ENCODE measurements at regions not wholly inside any gene's neighbourhood (a gene's known extent, or its start where the extent isn't known, plus 50 kb on each side); places are given as distances from the start of the nearest gene placed in this dataset.

DNA sequence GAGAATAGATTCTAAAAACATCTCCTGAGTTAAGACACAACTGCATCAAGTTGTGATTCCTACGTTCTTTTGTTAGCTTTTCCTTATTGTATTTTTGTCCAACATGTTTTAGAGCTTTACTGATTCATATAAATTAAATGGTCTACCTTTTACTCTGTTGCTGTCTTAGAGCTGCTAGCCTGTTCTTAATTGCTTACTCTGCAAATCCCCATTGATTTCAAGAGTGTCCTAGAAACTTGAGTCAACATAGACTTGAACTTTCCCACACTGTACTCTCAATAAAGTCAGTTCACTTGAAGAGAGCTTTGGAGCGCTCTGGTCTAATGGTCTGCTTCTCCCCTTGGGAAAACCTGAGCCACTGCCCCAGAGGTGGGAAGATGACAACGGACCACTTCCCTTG, 343.9 kb downstream of the CCER1 start:
- no peak for DNase-seq
- intact Hi-C loops (cut with DNase I) = no loop called here

DNA sequence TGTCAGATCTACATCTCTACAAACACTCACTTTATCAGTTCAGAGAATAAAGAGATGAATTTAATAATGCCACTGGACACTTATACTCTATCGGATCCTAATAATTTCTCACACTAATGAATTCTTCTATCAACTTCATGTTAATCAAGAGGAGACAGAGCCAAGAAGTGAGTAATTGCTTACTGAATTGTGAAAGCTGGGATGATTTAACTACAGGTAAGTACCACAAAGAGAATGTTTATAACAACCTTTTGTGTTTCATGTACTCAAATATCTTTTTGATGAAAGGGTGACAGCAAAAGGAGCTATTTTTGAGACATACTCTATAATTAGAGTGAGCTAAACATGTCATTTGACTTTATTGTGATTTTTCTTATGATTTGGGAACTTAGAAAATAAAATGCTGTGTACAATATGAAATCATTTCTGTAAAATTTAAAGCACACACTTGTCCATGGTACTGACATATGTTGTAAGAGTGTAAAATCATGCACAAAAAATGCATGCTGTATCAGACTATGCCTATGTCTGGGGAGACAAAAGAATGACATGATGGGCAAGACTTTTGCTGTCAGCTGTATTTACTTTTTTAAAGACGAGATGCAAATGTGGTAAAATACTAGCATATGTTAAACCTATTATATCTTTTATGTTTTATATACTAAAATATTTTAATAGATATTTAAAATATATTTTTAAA, 361.2 kb downstream of the CCER1 start:
- 76% methylated on average over 2 of the region's 2 CpGs for whole genome bisulfite sequencing

More for the DNA sequence above, 343.9 kb downstream of the CCER1 start:
- H3K4me1 ChIP-seq (ENCODE audit: control insufficient read depth, insufficient read depth, low read length) = no peaks in the 10 kb centered on the region
- H3K9me3 ChIP-seq (ENCODE audit: control insufficient read depth, low read length) = no peaks in the 10 kb centered on the region
- 59% methylated on average over 3 of the region's 3 CpGs for WGBS
- no peak overlapping the region for H3K4me3 ChIP-seq (ENCODE audit: low read length)
- ATAC-seq = no peak
- no peaks in the 10 kb centered on the region for H3K27me3 ChIP-seq (ENCODE audit: control insufficient read depth, insufficient read depth)
- no peak overlapping the region for H3K27ac ChIP-seq (ENCODE audit: low read length)

DNA sequence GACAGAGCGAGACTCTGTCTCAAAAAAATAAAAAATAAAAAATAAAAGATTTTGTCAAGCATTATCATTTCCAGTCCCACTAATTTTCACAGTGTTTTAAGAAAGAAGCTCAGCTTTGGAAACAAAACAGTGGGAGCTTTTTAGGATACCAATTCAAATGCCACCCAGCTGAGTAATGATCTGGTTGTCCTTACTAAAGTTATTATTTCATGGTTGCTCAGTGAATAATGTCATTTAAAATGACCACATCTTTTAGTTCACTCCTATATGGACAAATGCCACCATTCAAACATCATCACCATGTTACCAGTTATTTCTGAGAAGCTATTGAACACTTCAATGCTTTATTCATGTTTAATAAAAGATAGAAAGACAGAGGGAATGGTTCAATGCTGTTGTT, 365.0 kb downstream of the CCER1 start:
- Histone ChIP-seq H3K27me3 (ENCODE audit: control insufficient read depth, insufficient read depth) (no peaks in the 10 kb centered on the region), H3K4me3 (ENCODE audit: low read length) (no peak overlapping the region), H3K27ac (ENCODE audit: low read length) (no peak overlapping the region), H3K4me1 (ENCODE audit: control insufficient read depth, insufficient read depth, low read length) (no peaks in the 10 kb centered on the region), H3K9me3 (ENCODE audit: control insufficient read depth, low read length) (no peaks in the 10 kb centered on the region)
- no peak for ATAC-seq
- DNase-seq = no peak
- WGBS = 92% methylated on average over 1 of the region's 1 CpG
- intact Hi-C loops (cut with DNase I) = no loop called here

More for the DNA sequence above, 361.2 kb downstream of the CCER1 start:
- no peaks in the 10 kb centered on the region for H3K27me3 ChIP-seq (ENCODE audit: control insufficient read depth, insufficient read depth)
- no peaks in the 10 kb centered on the region for H3K4me1 ChIP-seq (ENCODE audit: control insufficient read depth, insufficient read depth, low read length)
- intact Hi-C loops (cut with DNase I) = no loop called here
- no peaks in the 10 kb centered on the region for H3K9me3 ChIP-seq (ENCODE audit: control insufficient read depth, low read length)
- no peak overlapping the region for H3K27ac ChIP-seq (ENCODE audit: low read length)
- DNase-seq (no peak), ATAC-seq (no peak)
- no peak overlapping the region for H3K4me3 ChIP-seq (ENCODE audit: low read length)

DNA sequence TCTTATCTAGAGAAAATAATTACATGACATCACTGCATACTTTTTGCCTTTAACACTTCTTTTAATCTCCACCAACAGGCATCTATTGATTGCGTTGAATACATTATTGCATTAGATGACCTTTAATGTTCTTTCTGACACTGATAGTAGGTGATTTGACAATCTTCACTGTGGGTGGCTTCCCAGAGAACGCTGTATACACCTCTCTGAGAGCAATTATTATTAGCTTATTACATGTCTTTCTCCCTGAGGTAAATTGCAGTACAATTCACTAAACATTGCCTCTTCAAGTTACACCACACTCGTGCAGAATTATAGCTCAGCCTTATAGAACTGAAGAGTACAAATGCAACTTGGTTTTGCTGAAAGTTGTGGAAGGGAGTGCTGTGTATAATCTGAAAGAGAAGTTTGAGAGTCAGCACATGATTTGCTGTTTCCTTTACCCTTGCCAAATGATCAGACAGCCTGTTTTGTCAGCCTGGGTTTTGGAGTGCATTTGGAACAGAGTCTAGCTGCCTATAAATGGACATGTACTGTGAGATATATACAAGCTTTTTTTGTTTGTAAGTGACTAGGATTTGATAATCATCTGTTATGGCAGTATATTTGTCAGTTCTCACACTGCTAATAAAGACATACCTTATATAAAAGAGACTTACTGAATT, 369.2 kb downstream of the CCER1 start:
- intact Hi-C loops (cut with DNase I) = no loop called here
- DNase-seq = no peak
- no peaks in the 10 kb centered on the region for H3K9me3 ChIP-seq (ENCODE audit: control insufficient read depth, low read length)
- H3K4me3 ChIP-seq (ENCODE audit: low read length) = no peak overlapping the region
- H3K4me1 ChIP-seq (ENCODE audit: control insufficient read depth, insufficient read depth, low read length) = no peaks in the 10 kb centered on the region
- no peak overlapping the region for H3K27ac ChIP-seq (ENCODE audit: low read length)
- H3K27me3 ChIP-seq (ENCODE audit: control insufficient read depth, insufficient read depth) = no peaks in the 10 kb centered on the region
- 30% methylated on average over 3 of the region's 3 CpGs for WGBS
- ATAC-seq = peak in 1 of 2 donors; percentile 31

DNA sequence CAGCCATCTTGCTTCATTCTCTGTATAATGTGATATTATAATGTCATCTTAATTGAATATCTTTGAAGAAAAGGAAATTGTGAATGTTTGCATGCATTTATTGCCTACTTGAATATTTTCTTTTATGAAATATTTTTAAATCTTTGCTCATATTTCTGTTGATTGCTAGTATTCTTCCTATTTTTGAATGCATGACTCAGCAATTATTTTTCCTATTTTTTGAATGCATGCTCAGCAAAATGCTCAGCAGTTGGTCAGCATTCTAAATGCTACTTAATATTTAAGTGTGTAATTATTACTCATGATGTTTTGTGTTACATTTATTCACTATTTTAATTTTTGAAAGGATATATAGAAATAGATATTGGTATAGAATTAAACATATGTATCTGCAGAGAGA, 378.3 kb downstream of the CCER1 start:
- Histone ChIP-seq H3K9me3 (ENCODE audit: control insufficient read depth, low read length) (no peaks in the 10 kb centered on the region), H3K27ac (ENCODE audit: low read length) (no peak overlapping the region), H3K4me1 (ENCODE audit: control insufficient read depth, insufficient read depth, low read length) (no peaks in the 10 kb centered on the region), H3K27me3 (ENCODE audit: control insufficient read depth, insufficient read depth) (no peaks in the 10 kb centered on the region), H3K4me3 (ENCODE audit: low read length) (no peak overlapping the region)
- intact Hi-C loops (cut with DNase I) = no loop called here
- ATAC-seq (no peak), DNase-seq (no peak)

DNA sequence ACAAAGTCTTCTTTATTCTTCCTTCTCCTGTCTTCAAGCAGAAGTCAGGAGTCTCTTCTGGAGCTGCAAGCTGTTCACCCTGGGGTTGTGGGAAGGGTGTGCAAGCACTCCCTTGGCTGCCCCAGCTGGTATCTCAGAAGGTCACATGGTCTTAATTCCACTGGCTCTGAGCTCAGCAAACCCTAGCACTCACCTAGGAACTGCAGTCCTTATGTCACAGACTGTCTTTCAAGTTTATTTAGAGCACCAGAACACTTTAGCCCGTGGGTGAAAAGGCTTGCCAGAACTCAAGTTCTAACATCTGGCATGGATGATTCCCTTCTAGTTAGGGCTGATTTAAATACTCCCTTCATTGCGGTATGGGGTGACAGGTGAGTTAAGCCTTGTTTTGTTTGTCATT, 379.0 kb downstream of the CCER1 start:
- H3K9me3 ChIP-seq (ENCODE audit: control insufficient read depth, low read length) = no peaks in the 10 kb centered on the region
- no peaks in the 10 kb centered on the region for H3K27me3 ChIP-seq (ENCODE audit: control insufficient read depth, insufficient read depth)
- intact Hi-C loops (cut with DNase I) = no loop called here
- WGBS = 69% methylated on average over 2 of the region's 2 CpGs
- no peak overlapping the region for H3K4me3 ChIP-seq (ENCODE audit: low read length)
- no peak overlapping the region for H3K27ac ChIP-seq (ENCODE audit: low read length)
- DNase-seq (no peak), ATAC-seq (no peak)
- H3K4me1 ChIP-seq (ENCODE audit: control insufficient read depth, insufficient read depth, low read length) = no peaks in the 10 kb centered on the region

DNA sequence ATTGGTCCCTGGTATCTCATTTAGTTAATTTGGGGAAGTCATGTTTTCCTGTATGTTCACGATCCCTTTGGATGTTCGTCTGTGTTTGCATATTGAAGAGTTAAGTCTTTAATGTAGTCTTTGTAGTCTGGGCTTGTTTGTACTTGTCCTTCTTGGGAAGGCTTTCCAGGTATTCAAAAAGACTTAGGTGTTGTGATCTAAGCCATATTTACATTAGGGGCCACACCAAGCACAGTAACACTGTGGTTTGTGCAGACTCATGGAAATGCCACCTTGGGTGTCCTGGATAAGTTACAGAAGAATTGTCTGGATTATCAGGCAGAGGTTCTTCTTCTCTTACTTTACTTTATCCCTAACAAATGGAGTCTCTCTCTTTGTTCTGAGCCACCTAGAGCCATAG, 380.3 kb downstream of the CCER1 start:
- intact Hi-C loops (cut with DNase I) = no loop called here
- H3K4me1 ChIP-seq (ENCODE audit: control insufficient read depth, insufficient read depth, low read length) = no peaks in the 10 kb centered on the region
- H3K27ac ChIP-seq (ENCODE audit: low read length) = no peak overlapping the region
- no peaks in the 10 kb centered on the region for H3K9me3 ChIP-seq (ENCODE audit: control insufficient read depth, low read length)
- ATAC-seq = no peak
- H3K4me3 ChIP-seq (ENCODE audit: low read length) = no peak overlapping the region
- 94% methylated on average over 2 of the region's 2 CpGs for WGBS
- DNase-seq = no peak
- H3K27me3 ChIP-seq (ENCODE audit: control insufficient read depth, insufficient read depth) = no peaks in the 10 kb centered on the region

DNA sequence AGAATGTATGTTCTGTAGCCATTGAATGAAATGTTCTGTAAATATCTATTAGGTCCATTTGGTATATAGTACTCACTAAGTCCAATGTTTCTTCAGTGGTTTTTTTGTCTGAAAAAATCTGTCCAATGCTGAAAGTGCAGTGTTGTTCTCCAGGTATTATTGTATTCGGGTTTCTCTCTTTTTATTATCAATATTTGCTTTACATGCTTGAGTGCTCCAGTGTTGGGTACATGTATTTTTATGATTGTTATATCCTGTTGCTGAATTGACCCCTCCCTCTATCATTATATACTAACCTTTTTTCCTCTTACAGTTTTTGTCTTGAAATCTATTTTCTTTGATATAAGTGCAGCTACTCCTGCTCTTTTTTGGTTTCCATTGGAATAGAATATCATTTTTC, 382.2 kb downstream of the CCER1 start:
- ATAC-seq (no peak), DNase-seq (no peak)
- intact Hi-C loops (cut with DNase I) = no loop called here
- 0% methylated on average over 1 of the region's 1 CpG for WGBS
- H3K27me3 ChIP-seq (ENCODE audit: control insufficient read depth, insufficient read depth) = no peaks in the 10 kb centered on the region
- no peak overlapping the region for H3K4me3 ChIP-seq (ENCODE audit: low read length)
- no peaks in the 10 kb centered on the region for H3K9me3 ChIP-seq (ENCODE audit: control insufficient read depth, low read length)
- H3K27ac ChIP-seq (ENCODE audit: low read length) = no peak overlapping the region
- no peaks in the 10 kb centered on the region for H3K4me1 ChIP-seq (ENCODE audit: control insufficient read depth, insufficient read depth, low read length)

DNA sequence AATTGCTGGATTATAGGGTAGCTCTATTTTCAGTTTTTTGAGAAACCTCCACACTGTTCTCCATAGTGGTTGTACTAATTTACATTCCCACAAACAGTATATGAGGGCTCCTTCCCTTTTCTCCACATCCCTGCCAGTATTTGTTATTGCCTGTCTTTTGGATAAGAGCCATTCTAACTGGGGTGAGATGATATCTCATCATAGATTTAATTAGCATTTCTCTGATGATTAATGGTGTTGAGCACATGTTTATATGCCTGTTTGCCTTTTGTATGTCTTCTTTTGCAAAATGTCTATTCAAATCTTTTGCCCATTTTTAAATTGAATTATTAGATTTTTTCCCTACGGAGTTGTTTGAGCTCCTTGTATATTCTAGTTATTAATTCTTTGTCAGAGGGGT, 385.3 kb downstream of the CCER1 start:
- no peaks in the 10 kb centered on the region for H3K9me3 ChIP-seq (ENCODE audit: control insufficient read depth, low read length)
- ATAC-seq (no peak), DNase-seq (no peak)
- H3K27me3 ChIP-seq (ENCODE audit: control insufficient read depth, insufficient read depth) = no peaks in the 10 kb centered on the region
- WGBS = 97% methylated on average over 1 of the region's 1 CpG
- H3K27ac ChIP-seq (ENCODE audit: low read length) = no peak overlapping the region
- H3K4me1 ChIP-seq (ENCODE audit: control insufficient read depth, insufficient read depth, low read length) = no peaks in the 10 kb centered on the region
- no peak overlapping the region for H3K4me3 ChIP-seq (ENCODE audit: low read length)
- intact Hi-C loops (cut with DNase I) = no loop called here

DNA sequence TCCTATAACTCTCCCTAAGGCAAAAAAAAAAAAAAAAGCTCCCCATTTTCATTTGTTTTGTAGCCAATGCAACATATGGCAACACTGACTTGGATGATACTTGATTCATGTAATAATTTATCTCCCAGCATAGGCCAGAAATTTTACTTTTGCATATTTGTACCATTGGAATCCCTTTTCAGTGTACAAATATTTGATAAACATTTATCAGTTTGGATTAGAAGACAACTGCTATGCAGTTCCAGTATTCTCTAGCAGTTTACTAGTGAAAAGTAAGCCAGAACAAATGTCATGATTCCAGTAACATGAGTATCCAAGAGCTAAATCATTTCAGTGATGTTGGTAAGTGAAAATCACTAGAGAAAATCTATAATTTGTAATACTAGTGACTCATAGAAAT, 392.3 kb downstream of the CCER1 start:
- Histone ChIP-seq H3K4me1 (ENCODE audit: control insufficient read depth, insufficient read depth, low read length) (no peaks in the 10 kb centered on the region), H3K9me3 (ENCODE audit: control insufficient read depth, low read length) (no peaks in the 10 kb centered on the region), H3K27ac (ENCODE audit: low read length) (no peak overlapping the region), H3K4me3 (ENCODE audit: low read length) (no peak overlapping the region), H3K27me3 (ENCODE audit: control insufficient read depth, insufficient read depth) (no peaks in the 10 kb centered on the region)
- no peak for DNase-seq
- ATAC-seq = no peak
- intact Hi-C loops (cut with DNase I) = no loop called here

DNA sequence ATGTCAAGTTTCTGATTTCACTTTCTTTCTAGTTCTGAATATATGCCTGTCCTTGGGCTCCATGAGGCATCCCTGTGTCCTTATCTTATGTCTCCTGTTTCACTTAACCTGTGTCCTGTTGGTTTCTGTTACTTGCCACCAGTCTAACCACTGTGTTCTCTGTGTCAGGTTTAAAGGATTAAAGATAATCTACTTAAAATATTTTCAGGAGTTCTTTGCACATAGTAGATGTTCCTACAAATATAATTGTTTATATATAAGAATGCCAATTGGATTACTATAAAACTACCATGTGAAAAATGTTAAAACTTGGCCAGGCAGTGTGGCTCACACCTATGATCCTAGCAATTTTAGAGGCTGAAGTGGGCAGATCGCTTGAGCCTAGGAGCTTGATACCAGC, 406.4 kb downstream of the CCER1 start:
- DNase-seq (no peak), ATAC-seq (no peak)
- 93% methylated on average over 1 of the region's 1 CpG for WGBS
- Histone ChIP-seq H3K27me3 (ENCODE audit: control insufficient read depth, insufficient read depth) (no peaks in the 10 kb centered on the region), H3K27ac (ENCODE audit: low read length) (no peak overlapping the region), H3K4me1 (ENCODE audit: control insufficient read depth, insufficient read depth, low read length) (no peaks in the 10 kb centered on the region), H3K9me3 (ENCODE audit: control insufficient read depth, low read length) (no peaks in the 10 kb centered on the region), H3K4me3 (ENCODE audit: low read length) (no peak overlapping the region)
- intact Hi-C loops (cut with DNase I) = no loop called here

DNA sequence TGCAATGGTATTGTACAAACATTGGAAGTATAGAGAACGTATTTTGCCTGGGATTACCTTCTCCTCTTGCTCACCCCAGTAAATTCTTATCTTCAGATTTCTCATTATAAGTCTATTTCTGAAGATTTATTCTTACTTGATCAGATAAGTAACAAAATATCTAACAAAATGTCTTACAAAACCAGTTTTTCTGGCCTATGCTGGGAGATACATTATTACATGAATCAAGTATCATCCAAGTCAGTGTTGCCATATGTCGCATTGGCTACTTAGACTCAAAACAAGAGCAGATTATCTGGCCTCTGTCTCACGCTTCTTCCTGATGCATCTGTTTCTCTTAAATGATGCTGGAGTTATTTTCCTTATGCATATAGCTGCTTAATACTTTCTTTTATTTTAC, 408.5 kb downstream of the CCER1 start:
- ATAC-seq = no peak

More for the DNA sequence above, 408.5 kb downstream of the CCER1 start:
- 95% methylated on average over 3 of the region's 3 CpGs for WGBS
- H3K4me1 ChIP-seq (ENCODE audit: control insufficient read depth, insufficient read depth, low read length) = no peaks in the 10 kb centered on the region
- H3K27ac ChIP-seq (ENCODE audit: low read length) = no peak overlapping the region
- no peaks in the 10 kb centered on the region for H3K27me3 ChIP-seq (ENCODE audit: control insufficient read depth, insufficient read depth)
- no peak for DNase-seq
- H3K9me3 ChIP-seq (ENCODE audit: control insufficient read depth, low read length) = no peaks in the 10 kb centered on the region
- intact Hi-C loops (cut with DNase I) = no loop called here
- H3K4me3 ChIP-seq (ENCODE audit: low read length) = no peak overlapping the region
